H54 (cell line): ENCODE measurements at regions not wholly inside any gene's neighbourhood (a gene's known extent, or its start where the extent isn't known, plus 50 kb on each side); places are given as distances from the start of the nearest gene placed in this dataset.
A peak's percentile ranks its signal among the peaks of the same experiment; 100 is the strongest.

Source experiments
- DNase-seq: peaks from one replicate; pipeline ENCODE4 v3.0.0; 2011; ENCODE audit warnings: low spot score, mixed read lengths; ENCODE audit not compliant: insufficient read length
- FAIRE-seq: peaks from 3 replicates; lab custom pipeline; 2011; peaks lifted over from hg19 to GRCh38; lab: Jason Lieb, UNC
- POLR2A ChIP-seq: IDR thresholded peaks from 2 replicates; pipeline ENCODE4 v1.6.1; 2011; ENCODE audit warnings: low read depth, mild to moderate bottlenecking, low read length

- TF ChIP-seq POLR2A, result no peak
- no peak for FAIRE-seq
- no peak for DNase-seq
Measured at GRCh38 chr9:13369431-13369830, 89.9 kb upstream of the MPDZ start.

- no peak for TF ChIP-seq POLR2A
- DNase-seq (no peak), FAIRE-seq (no peak)
Measured at GRCh38 chr9:13367784-13368183, 88.3 kb upstream of the MPDZ start.

GRCh38 chr9:13364271-13365000 is 84.9 kb upstream of the MPDZ start:
- FAIRE-seq (no peak), DNase-seq (no peak)
- TF ChIP-seq POLR2A, result no peak

- DNase-seq (no peak), FAIRE-seq (no peak)
- no peak for TF ChIP-seq POLR2A
Measured at GRCh38 chr9:13361076-13361475, 81.6 kb upstream of the MPDZ start.

GRCh38 chr9:13360188-13360587 is 80.7 kb upstream of the MPDZ start:
- TF ChIP-seq POLR2A, result no peak
- no peak for FAIRE-seq
- DNase-seq, result no peak

GRCh38 chr9:13358128-13358527 is 78.6 kb upstream of the MPDZ start:
- peak; percentile 27 for FAIRE-seq
- DNase-seq, result no peak
- no peak for TF ChIP-seq POLR2A

GRCh38 chr9:13354733-13355132 is 75.2 kb upstream of the MPDZ start:
- DNase-seq (no peak), FAIRE-seq (no peak)
- no peak for TF ChIP-seq POLR2A

- FAIRE-seq (no peak), DNase-seq (no peak)
- TF ChIP-seq POLR2A, result no peak
Measured at GRCh38 chr9:13352451-13352979, 73.0 kb upstream of the MPDZ start.

- TF ChIP-seq POLR2A, result no peak
- DNase-seq (no peak), FAIRE-seq (no peak)
Measured at GRCh38 chr9:13351778-13352386, 72.4 kb upstream of the MPDZ start.

- FAIRE-seq, result no peak
- TF ChIP-seq POLR2A, result no peak
- no peak for DNase-seq
Measured at GRCh38 chr9:13332571-13332970, 53.1 kb upstream of the MPDZ start.

GRCh38 chr9:13331320-13331719 is 51.8 kb upstream of the MPDZ start:
- no peak for DNase-seq
- TF ChIP-seq POLR2A, result no peak
- no peak for FAIRE-seq

- DNase-seq (no peak), FAIRE-seq (no peak)
- TF ChIP-seq POLR2A, result no peak
Measured at GRCh38 chr9:13330396-13331004, 51.0 kb upstream of the MPDZ start.
